GM12872 (cell line): ENCODE measurements at regions not wholly inside any gene's neighbourhood (a gene's known extent, or its start where the extent isn't known, plus 50 kb on each side); places are given as distances from the start of the nearest gene placed in this dataset.

Source experiments
- TF ChIP-seq, protein P1 (sequence below): IDR thresholded peaks from 3 replicates; pipeline ENCODE4 v1.5.1; 2011; ENCODE audit warnings: low read depth, mild to moderate bottlenecking, low read length, moderate library complexity; ENCODE audit not compliant: insufficient read depth

DNA sequence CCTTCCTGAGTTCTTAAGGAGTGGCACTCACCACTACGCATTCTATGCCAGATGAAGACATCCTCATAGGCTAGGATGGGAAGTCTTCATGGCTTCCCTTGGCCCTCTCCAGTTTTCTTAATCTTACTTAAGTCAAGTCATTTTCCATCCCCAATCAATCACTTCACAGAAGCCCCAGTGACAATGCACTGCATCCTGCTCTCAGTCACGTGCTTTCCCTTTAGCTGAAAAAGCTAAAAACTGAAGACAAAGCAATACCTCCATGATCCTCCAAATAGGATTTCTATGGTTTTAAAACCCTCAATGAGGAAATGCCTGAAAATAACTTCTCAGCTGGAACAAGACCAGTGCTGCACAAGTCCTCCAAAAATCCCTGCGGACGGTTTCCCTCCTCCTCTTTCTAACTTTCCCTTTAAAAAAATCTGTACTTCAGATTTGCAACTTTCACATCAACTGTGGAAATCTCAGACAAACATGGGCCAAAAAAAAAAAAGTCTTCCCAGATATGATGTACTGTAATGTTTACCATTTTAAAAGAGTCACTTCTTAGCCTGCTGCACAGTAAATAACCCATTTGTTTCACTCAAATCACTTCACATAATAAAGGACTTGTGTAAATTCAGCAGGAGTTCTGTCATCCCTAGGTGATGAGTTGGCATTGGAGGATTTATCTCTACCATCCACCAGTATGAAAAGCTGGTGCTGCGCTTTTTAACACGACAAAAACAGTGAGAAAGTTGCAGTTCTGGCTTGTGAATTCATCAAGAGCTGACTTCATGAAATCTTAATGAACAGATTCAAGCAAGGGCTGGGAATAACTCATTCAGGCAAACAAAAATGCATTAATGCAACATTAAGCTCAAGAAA lies 590.0 kb upstream of the NOX3 start:
- TF ChIP-seq, protein P1, sequence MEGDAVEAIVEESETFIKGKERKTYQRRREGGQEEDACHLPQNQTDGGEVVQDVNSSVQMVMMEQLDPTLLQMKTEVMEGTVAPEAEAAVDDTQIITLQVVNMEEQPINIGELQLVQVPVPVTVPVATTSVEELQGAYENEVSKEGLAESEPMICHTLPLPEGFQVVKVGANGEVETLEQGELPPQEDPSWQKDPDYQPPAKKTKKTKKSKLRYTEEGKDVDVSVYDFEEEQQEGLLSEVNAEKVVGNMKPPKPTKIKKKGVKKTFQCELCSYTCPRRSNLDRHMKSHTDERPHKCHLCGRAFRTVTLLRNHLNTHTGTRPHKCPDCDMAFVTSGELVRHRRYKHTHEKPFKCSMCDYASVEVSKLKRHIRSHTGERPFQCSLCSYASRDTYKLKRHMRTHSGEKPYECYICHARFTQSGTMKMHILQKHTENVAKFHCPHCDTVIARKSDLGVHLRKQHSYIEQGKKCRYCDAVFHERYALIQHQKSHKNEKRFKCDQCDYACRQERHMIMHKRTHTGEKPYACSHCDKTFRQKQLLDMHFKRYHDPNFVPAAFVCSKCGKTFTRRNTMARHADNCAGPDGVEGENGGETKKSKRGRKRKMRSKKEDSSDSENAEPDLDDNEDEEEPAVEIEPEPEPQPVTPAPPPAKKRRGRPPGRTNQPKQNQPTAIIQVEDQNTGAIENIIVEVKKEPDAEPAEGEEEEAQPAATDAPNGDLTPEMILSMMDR = no peak

DNA sequence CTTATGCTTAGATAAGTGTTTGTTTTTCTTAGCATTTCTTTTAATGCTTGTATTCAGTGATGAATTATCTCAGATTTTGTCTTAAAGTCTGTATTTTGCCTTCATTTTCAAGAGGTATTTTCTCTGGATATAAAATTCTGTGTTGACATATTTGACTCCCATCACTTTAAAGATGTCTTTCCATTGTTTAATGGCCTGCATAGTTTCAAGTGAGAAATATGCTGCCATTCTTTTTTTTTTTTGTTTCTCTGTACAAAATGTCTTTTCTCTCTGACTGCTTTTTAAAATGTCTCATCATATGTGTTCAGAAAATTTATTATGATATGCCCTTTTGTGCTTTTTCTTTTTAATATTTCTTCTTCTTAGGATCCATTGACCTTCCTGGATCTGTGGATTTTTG lies 578.0 kb upstream of the NOX3 start:
- TF ChIP-seq, protein P1 = no peak

DNA sequence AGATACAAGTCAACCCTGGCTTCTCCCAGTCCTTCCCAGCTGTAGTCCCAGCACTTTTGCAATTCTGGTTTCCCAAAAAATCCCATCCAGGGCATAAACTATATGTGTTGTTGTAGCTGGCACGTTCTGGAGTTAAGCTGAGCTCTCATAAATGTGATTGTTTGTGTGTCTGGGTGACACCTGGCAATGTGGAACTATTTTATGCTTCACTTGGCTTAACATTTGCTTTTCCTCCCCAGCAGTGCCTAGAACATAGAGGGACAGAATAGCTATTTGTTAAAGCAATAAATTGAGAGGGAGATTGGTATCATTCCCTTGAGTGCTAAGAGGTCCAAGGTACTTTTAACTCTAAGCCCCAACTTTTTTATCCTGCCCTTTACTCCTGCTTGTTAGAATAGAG lies 575.9 kb upstream of the NOX3 start:
- TF ChIP-seq, protein P1 = no peak

DNA sequence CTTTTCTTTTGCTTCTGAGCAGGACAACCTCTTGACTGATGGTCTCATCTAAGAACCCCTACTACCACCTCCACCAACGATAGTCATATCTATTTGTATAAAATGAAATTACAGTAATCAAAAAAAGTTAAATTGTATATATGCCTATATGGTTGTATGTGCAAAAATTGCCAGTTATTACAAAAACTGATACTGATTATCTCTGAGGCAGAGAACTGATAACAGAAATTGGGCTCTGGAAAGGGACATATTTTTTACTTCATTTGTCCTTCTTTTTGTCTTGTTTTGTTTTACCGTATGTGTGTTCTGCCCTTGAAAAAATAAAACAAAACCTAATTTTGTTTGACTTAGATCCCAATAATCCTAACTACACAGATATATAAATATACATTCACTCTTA lies 574.4 kb upstream of the NOX3 start:
- TF ChIP-seq, protein P1 = no peak

DNA sequence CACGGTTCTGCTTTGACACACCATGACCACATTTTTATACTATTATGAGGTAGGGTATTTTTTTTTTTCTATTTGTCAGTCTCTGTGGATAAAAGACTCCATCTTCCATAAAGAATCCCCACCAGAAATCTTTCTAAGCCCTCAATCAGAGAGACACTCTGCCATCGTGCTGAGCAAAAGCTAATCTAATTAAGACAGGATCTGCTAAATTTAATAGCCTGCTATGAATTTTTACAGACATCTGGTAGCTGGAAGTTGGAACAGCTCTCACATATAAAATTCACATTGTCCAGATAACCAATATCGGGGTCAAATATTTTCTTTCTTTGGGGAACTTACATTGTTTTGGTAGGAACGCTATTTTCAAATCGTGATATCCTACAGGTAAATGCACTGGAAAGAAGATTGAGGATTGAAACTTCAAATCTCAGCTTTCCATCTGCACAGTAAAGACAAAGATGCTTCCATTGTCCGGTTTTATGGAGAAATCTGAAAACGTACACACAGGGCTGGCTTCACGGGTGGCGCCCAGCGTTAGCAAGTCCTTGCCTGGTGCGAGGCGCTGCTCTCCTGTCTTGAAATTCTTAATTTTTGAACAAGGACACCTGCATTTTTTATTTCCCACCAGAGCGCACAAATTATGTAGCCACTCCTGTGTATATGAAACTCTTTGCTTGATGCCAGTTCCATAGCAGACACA lies 573.8 kb upstream of the NOX3 start:
- TF ChIP-seq, protein P1 = no peak

DNA sequence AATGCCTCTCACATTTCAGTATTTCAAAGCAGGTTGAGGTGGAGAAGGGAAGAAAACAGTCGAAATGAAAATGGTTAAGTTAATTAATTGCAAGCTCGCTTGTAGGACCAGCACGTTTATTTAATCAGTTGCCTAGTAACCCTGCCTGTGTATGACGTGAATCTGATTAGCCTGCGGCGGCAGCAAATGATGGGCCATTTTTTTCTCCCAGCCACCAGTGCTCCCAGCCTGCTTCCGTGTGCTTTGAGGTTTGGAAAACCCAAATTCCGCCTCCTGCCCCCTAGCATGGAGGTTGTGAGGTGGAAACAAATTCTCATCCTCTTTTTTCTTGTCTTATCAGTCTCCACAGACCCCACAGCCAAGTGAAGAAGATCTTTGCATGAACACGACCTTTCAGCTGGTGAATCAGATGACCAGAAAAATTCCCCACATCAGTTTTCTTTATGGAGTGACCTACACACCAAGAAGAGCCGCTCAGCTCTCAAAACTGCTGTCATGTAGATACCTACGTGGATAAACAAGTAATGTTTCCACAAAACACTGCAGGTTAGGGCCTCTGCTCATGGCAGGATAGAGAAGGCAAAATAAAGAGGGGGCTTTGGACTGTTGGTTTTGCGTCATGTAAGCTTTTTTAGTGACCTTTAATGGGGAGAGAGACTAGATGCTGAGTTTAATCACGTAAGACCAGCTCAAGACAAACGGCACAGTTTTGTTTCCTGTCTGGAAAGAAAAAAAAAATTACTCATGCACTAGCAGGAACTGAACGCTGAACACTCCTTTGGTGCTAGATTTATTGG lies 572.9 kb upstream of the NOX3 start:
- TF ChIP-seq, protein P1 = no peak

DNA sequence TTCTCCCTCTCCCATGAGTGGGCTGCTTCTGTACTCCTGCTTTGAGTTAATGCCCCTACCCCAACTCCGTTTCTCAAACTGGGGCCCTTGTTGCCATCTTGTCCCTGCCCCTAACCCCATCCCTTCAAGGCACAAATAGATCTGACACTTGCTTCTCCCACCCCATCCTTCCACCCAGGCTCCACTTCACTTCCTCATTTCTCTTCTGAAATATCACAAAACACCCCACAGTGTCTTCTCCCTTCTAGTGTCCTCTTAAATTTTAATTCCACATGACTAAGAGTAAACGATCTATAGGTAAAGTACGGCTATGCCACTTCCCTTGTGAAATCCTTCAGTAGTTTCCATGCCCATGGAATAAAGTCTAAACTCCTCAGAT lies 571.6 kb upstream of the NOX3 start:
- TF ChIP-seq, protein P1 = no peak
